ENCODE measurements at regions not wholly inside any gene's neighbourhood (a gene's known extent, or its start where the extent isn't known, plus 50 kb on each side); places are given as distances from the start of the nearest gene placed in this dataset.

DNA sequence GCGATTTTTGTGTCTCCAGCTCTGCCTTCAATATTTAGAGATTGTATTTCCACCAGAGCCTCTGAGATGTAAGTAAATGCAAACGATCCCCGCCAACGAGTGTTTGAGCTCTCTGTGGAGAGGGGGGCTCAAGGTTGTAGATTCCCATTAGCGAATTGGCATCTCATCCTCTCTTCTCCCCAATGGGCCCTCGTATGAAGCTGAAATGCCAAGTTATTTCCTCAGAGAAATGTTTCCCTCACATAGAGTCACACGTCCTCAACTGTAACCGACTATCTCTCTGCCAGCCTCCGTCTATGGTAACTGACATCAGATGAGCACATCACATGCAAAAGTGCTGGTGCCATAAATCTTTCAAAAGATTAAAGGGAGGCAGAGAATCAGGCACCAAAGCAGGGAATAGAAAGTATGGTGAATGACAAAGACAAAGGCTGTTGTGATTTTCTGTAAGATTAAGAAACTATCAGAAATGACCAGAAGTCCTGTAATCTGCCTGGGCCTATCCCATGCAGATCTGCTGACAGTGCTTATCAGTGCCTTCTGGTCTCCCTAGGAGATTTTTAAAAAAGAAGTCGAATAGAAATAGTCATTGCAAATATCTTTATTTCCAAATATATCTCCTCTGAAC, 157.1 kb downstream of the PDGFRA start:
- TF ChIP-seq, protein P1, sequence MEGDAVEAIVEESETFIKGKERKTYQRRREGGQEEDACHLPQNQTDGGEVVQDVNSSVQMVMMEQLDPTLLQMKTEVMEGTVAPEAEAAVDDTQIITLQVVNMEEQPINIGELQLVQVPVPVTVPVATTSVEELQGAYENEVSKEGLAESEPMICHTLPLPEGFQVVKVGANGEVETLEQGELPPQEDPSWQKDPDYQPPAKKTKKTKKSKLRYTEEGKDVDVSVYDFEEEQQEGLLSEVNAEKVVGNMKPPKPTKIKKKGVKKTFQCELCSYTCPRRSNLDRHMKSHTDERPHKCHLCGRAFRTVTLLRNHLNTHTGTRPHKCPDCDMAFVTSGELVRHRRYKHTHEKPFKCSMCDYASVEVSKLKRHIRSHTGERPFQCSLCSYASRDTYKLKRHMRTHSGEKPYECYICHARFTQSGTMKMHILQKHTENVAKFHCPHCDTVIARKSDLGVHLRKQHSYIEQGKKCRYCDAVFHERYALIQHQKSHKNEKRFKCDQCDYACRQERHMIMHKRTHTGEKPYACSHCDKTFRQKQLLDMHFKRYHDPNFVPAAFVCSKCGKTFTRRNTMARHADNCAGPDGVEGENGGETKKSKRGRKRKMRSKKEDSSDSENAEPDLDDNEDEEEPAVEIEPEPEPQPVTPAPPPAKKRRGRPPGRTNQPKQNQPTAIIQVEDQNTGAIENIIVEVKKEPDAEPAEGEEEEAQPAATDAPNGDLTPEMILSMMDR (conservative IDR thresholded peaks at IDR 0.05; ENCODE audit: low read depth, low read length), result no peak
- TF ChIP-seq POLR2A (IDR thresholded peaks at IDR 0.05; ENCODE audit: low read depth, low read length) (no peak), MAFK (IDR thresholded peaks at IDR 0.05; ENCODE audit: low read depth, low read length) (peak; percentile 45), MXI1 (IDR thresholded peaks at IDR 0.05; ENCODE audit: borderline replicate concordance, low read depth, low read length) (no peak), RCOR1 (IDR thresholded peaks at IDR 0.05; ENCODE audit: insufficient replicate concordance, low read length) (no peak), SMC3 (IDR thresholded peaks at IDR 0.05; ENCODE audit: low read depth, low read length) (no peak)
- TF ChIP-seq, protein P2, sequence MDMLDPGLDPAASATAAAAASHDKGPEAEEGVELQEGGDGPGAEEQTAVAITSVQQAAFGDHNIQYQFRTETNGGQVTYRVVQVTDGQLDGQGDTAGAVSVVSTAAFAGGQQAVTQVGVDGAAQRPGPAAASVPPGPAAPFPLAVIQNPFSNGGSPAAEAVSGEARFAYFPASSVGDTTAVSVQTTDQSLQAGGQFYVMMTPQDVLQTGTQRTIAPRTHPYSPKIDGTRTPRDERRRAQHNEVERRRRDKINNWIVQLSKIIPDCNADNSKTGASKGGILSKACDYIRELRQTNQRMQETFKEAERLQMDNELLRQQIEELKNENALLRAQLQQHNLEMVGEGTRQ (IDR thresholded peaks at IDR 0.05; ENCODE audit: low read depth, low read length), result no peak
- TF ChIP-seq, protein P3, sequence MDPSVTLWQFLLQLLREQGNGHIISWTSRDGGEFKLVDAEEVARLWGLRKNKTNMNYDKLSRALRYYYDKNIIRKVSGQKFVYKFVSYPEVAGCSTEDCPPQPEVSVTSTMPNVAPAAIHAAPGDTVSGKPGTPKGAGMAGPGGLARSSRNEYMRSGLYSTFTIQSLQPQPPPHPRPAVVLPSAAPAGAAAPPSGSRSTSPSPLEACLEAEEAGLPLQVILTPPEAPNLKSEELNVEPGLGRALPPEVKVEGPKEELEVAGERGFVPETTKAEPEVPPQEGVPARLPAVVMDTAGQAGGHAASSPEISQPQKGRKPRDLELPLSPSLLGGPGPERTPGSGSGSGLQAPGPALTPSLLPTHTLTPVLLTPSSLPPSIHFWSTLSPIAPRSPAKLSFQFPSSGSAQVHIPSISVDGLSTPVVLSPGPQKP (IDR thresholded peaks at IDR 0.05; ENCODE audit: borderline replicate concordance, low read depth, low read length), result no peak

Data from IMR-90 (cell line).